Hepatocyte (in vitro differentiated cells): ENCODE measurements at regions not wholly inside any gene's neighbourhood (a gene's known extent, or its start where the extent isn't known, plus 50 kb on each side); places are given as distances from the start of the nearest gene placed in this dataset.
"Not testable (repeated sequence)": the region's sequence is repeated elsewhere in the genome, so short reads cannot be mapped to it uniquely, and the experiment has no call there.

Experiments
- DNase-seq: peaks from one replicate; pipeline ENCODE4 v3.0.0-alpha.2; 2016; ENCODE audit warnings: low spot score
- H2AFZ ChIP-seq: fragments of 200-600 bp; sonication (generic); 2 replicates; pipeline ENCODE4 v1.6.0; 2016; ENCODE audit warnings: antibody characterized with exemption, mild to moderate bottlenecking
- H3K27ac ChIP-seq: fragments of 200-600 bp; sonication (generic); 2 replicates; pipeline ENCODE4 v1.5.1; 2016; ENCODE audit warnings: mild to moderate bottlenecking
- H3K27me3 ChIP-seq: fragments of 200-600 bp; sonication (generic); 2 replicates; pipeline ENCODE4 v1.6.1; 2016
- H3K36me3 ChIP-seq: fragments of 200-600 bp; sonication (generic); replicated peaks from 2 replicates; pipeline ENCODE4 v1.5.1; 2016; ENCODE audit warnings: low read depth; ENCODE audit not compliant: insufficient read depth
- H3K4me1 ChIP-seq: fragments of 200-600 bp; sonication (generic); 2 replicates; pipeline ENCODE4 v1.5.1; 2016; ENCODE audit warnings: mild to moderate bottlenecking, moderate library complexity; ENCODE audit not compliant: insufficient read depth
- H3K4me2 ChIP-seq: fragments of 200-600 bp; sonication (generic); 2 replicates; pipeline ENCODE4 v1.6.0; 2016
- H3K4me3 ChIP-seq: fragments of 200-600 bp; sonication (generic); 2 replicates; pipeline ENCODE4 v1.5.1; 2016; ENCODE audit warnings: mild to moderate bottlenecking
- H3K79me2 ChIP-seq: fragments of 200-600 bp; sonication (generic); 2 replicates; pipeline ENCODE4 v1.6.0; 2017; ENCODE audit warnings: mild to moderate bottlenecking
- H3K9me2 ChIP-seq: fragments of 200-600 bp; sonication (generic); replicated peaks from 2 replicates; pipeline ENCODE4 v1.6.0; 2017; ENCODE audit warnings: mild to moderate bottlenecking; ENCODE audit not compliant: insufficient read depth
- H3K9me3 ChIP-seq: fragments of 200-600 bp; sonication (generic); 2 replicates; pipeline ENCODE4 v1.5.1; 2016; ENCODE audit warnings: low read depth, mild to moderate bottlenecking
- H4K20me1 ChIP-seq: fragments of 200-600 bp; sonication (generic); 2 replicates; pipeline ENCODE4 v1.6.0; 2016; ENCODE audit warnings: mild to moderate bottlenecking; ENCODE audit not compliant: insufficient read depth, poor library complexity, severe bottlenecking
- CTCF ChIP-seq: fragments of 200-600 bp; sonication (generic); IDR thresholded peaks from 2 replicates; pipeline ENCODE4 v1.5.1; 2016; ENCODE audit warnings: antibody characterized with exemption, mild to moderate bottlenecking; ENCODE audit not compliant: poor library complexity
- EZH2 ChIP-seq: fragments of 200-600 bp; sonication (generic); IDR thresholded peaks from 2 replicates; pipeline ENCODE4 v1.6.1; 2016; ENCODE audit warnings: antibody characterized with exemption, mild to moderate bottlenecking, borderline replicate concordance
- EZH2phosphoT487 ChIP-seq: fragments of 200-600 bp; sonication (generic); IDR thresholded peaks from one replicate; pipeline ENCODE4 v1.6.1; 2018; ENCODE audit warnings: antibody characterized with exemption, mild to moderate bottlenecking, low read depth, moderate library complexity; ENCODE audit not compliant: unreplicated experiment, severe bottlenecking
- WGBS: methylation state at CpG from one replicate; pipeline ENCODE4 v1.1.6; 2016; ENCODE audit warnings: low lambda C conversion rate; ENCODE audit errors: missing lambda C conversion rate; 5-methylcytosine and 5-hydroxymethylcytosine counted together

GRCh38 chr2:123791207-123791606, 233.9 kb upstream of the CNTNAP5 start:
- no peaks in the 10 kb centered on the region for H3K4me1 ChIP-seq
- no peak overlapping the region for H3K4me2 ChIP-seq
- H3K4me3 ChIP-seq = no peak overlapping the region
- H3K9me2 ChIP-seq = no peaks in the 10 kb centered on the region
- WGBS = 75% methylated on average over 4 of the region's 4 CpGs
- no peaks in the 10 kb centered on the region for H3K79me2 ChIP-seq
- H3K36me3 ChIP-seq = no peaks in the 10 kb centered on the region
- DNase-seq = no peak
- H3K9me3 ChIP-seq = no peaks in the 10 kb centered on the region
- no peak overlapping the region for H3K27ac ChIP-seq
- H2AFZ ChIP-seq = no peak overlapping the region
- no peak for TF ChIP-seq EZH2
- no peak for TF ChIP-seq CTCF
- TF ChIP-seq EZH2phosphoT487 = no peak
- no peaks in the 10 kb centered on the region for H4K20me1 ChIP-seq
- H3K27me3 ChIP-seq = no peaks in the 10 kb centered on the region

- no peak for TF ChIP-seq CTCF
- TF ChIP-seq EZH2 = no peak
- no peak for TF ChIP-seq EZH2phosphoT487
- no peaks in the 10 kb centered on the region for H3K4me1 ChIP-seq
- H3K4me2 ChIP-seq = no peak overlapping the region
- H3K4me3 ChIP-seq = no peak overlapping the region
- H3K27ac ChIP-seq = no peak overlapping the region
- H3K36me3 ChIP-seq = no peaks in the 10 kb centered on the region
- no peaks in the 10 kb centered on the region for H3K9me2 ChIP-seq
- H2AFZ ChIP-seq = no peak overlapping the region
- H3K79me2 ChIP-seq = no peaks in the 10 kb centered on the region
- H3K27me3 ChIP-seq = no peaks in the 10 kb centered on the region
- no peaks in the 10 kb centered on the region for H3K9me3 ChIP-seq
- no peaks in the 10 kb centered on the region for H4K20me1 ChIP-seq
- no peak for DNase-seq
Observed at GRCh38 chr2:123791684-123792083, 233.4 kb upstream of the CNTNAP5 start.

DNA sequence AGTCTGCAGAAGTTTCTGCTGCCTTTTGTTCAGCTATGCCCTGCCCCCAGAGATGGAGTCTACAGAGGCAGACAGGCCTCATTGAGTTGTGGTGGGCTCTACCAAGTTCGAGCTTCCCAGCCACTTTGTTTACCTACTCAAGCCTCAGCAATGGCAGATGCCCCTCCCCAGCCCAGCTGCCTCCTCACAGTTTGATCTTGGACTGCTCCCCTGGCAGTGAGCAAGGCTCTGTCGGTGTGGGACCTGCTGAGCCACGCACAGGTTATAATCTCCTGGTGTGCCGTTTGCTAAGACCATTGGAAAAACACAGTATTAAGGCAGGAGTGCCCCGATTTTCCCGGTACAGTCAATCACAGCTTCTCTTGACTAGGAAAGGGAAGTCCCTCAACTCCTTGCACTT, 221.0 kb upstream of the CNTNAP5 start:
- H3K4me2 ChIP-seq, H3K36me3 ChIP-seq, H3K27me3 ChIP-seq, H3K4me1 ChIP-seq, H3K9me2 ChIP-seq, H3K9me3 ChIP-seq, H4K20me1 ChIP-seq, H2AFZ ChIP-seq, H3K79me2 ChIP-seq, H3K27ac ChIP-seq, DNase-seq, H3K4me3 ChIP-seq: not testable (repeated sequence)
- 85% methylated on average over 6 of the region's 6 CpGs for WGBS

DNA sequence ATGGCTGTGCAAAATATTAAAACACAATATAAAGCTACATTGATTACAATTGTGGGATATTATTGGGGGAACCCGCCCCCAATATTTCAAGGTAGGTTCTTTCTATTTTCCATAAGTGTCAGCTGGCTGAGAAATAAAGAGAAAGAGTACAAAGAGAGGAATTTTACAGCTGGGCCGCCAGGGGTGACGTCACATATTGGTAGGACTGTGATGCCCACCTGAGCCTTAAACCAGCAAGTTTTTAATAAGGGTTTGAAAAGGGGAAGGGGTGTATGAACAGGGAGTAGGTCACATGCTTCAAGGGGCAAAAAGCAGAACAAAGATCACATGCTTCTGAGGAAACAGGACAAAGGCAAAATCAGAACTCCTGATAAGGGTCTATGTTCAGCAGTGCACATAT, 219.3 kb upstream of the CNTNAP5 start:
- not testable (repeated sequence) for DNase-seq, H4K20me1 ChIP-seq, H3K27ac ChIP-seq, H3K9me3 ChIP-seq, H3K9me2 ChIP-seq, H3K36me3 ChIP-seq, H3K4me2 ChIP-seq, H3K4me1 ChIP-seq, H3K79me2 ChIP-seq, H2AFZ ChIP-seq, H3K27me3 ChIP-seq, H3K4me3 ChIP-seq
- 78% methylated on average over 3 of the region's 3 CpGs for WGBS

- no peak overlapping the region for H3K27ac ChIP-seq
- no peak overlapping the region for H2AFZ ChIP-seq
- H3K4me1 ChIP-seq = no peaks in the 10 kb centered on the region
- no peaks in the 10 kb centered on the region for H3K79me2 ChIP-seq
- no peaks in the 10 kb centered on the region for H3K36me3 ChIP-seq
- no peak overlapping the region for H3K4me3 ChIP-seq
- no peaks in the 10 kb centered on the region for H4K20me1 ChIP-seq
- TF ChIP-seq EZH2phosphoT487 (no peak), CTCF (no peak), EZH2 (no peak)
- H3K9me3 ChIP-seq = peaks cover 6% of the 10 kb centered on the region
- H3K4me2 ChIP-seq = no peak overlapping the region
- H3K27me3 ChIP-seq = no peaks in the 10 kb centered on the region
- DNase-seq = no peak
- H3K9me2 ChIP-seq = no peaks in the 10 kb centered on the region
- 73% methylated on average over 2 of the region's 2 CpGs for WGBS
Observed at GRCh38 chr2:123808243-123808642, 216.8 kb upstream of the CNTNAP5 start.
